ENCODE measurements at regions not wholly inside any gene's neighbourhood (a gene's known extent, or its start where the extent isn't known, plus 50 kb on each side); places are given as distances from the start of the nearest gene placed in this dataset.
A peak's percentile ranks its signal among the peaks of the same experiment; 100 is the strongest.

DNA sequence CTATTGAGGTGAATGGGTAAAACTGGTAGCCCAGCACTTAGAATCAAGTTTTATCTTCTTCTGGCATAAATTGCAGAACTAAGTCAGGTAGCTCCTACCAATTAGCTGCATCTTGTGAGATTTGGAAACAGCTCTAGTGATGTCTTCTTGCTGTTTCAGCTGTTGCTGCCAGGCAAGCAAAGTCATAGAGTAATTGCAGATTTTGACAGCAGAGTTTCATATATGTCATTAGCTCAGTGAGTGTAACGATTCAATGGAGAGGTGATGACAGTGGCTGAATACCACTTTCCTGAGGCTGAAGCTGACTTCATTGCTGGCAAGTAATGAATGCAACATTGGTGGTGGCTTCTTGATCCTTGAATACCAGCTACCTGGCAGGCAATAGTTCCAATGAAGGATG lies 1109.7 kb upstream of the CDH18 start:
- DNase-seq (ENCODE audit: low read depth in 2 of 2) = no peak
- no peak overlapping the region for H3K4me3 ChIP-seq (replicated peaks in 1 of 2; ENCODE audit: low read depth in 2 of 2, low read length in 2 of 2)
- TF ChIP-seq, protein P1, sequence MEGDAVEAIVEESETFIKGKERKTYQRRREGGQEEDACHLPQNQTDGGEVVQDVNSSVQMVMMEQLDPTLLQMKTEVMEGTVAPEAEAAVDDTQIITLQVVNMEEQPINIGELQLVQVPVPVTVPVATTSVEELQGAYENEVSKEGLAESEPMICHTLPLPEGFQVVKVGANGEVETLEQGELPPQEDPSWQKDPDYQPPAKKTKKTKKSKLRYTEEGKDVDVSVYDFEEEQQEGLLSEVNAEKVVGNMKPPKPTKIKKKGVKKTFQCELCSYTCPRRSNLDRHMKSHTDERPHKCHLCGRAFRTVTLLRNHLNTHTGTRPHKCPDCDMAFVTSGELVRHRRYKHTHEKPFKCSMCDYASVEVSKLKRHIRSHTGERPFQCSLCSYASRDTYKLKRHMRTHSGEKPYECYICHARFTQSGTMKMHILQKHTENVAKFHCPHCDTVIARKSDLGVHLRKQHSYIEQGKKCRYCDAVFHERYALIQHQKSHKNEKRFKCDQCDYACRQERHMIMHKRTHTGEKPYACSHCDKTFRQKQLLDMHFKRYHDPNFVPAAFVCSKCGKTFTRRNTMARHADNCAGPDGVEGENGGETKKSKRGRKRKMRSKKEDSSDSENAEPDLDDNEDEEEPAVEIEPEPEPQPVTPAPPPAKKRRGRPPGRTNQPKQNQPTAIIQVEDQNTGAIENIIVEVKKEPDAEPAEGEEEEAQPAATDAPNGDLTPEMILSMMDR (IDR thresholded peaks at IDR 0.05; ENCODE audit: low read depth, low read length) = no peak

DNA sequence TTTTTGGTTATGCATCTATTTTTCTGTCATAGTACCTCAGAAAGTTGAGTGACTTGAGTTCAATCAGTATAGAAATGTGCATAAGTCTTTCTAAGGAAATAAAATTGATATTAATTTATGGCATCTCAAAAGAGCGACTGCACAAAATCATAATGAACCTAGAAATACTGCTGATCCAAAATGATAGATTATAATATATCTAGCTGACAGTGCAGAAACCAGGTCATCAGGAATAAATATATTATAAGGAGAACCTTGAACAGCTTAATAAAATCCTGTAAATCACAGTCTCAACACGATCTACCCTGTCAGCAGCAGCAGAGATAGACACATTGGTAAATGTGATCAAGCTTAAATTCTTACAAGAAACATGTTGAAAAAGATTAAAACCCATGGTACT lies 1106.6 kb upstream of the CDH18 start:
- DNase-seq (ENCODE audit: low read depth in 2 of 2) = no peak
- H3K4me3 ChIP-seq (replicated peaks in 1 of 2; ENCODE audit: low read depth in 2 of 2, low read length in 2 of 2) = no peak overlapping the region
- TF ChIP-seq, protein P1 (IDR thresholded peaks at IDR 0.05; ENCODE audit: low read depth, low read length) = no peak

DNA sequence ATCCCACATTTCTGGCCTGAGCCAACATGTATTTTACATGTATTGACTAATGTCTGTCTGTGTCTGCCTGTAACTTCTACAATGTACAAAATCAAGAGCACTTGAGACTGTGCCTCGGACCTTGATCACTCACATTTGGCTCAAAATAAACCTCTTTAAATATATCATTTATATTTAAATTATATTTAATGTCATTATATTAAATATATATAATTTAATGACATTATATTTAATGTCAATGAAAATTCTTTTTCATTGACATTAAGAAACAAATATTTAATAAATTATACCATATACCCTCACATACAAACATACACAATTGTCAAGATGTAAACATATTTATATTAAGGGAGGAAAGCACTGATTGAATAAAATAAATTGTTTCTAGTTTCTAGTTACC lies 1099.8 kb upstream of the CDH18 start:
- TF ChIP-seq, protein P1 (IDR thresholded peaks at IDR 0.05; ENCODE audit: low read depth, low read length) = no peak
- H3K4me3 ChIP-seq (replicated peaks in 1 of 2; ENCODE audit: low read depth in 2 of 2, low read length in 2 of 2) = no peak overlapping the region
- no peak for DNase-seq (ENCODE audit: low read depth in 2 of 2)

DNA sequence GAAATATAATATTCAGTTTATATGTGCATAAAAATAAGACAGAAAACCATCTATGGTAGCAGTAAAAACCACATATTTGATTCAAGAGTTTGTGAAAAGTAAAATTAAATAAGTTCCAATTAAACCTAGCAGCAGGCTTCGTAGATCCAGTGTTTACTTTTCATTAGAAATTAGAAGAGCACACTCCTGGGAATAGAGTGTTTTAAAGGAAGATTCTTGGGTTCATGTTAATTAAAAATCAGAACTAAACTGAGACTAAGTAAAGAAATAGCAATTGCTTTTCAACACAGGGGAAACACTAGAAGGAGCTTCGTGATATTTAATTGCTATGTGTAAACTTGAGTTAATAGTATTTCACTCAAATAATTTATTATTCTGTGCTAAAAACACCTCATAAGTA lies 1097.8 kb upstream of the CDH18 start:
- no peak overlapping the region for H3K4me3 ChIP-seq (replicated peaks in 1 of 2; ENCODE audit: low read depth in 2 of 2, low read length in 2 of 2)
- TF ChIP-seq, protein P1 (IDR thresholded peaks at IDR 0.05; ENCODE audit: low read depth, low read length) = no peak
- no peak for DNase-seq (ENCODE audit: low read depth in 2 of 2)

DNA sequence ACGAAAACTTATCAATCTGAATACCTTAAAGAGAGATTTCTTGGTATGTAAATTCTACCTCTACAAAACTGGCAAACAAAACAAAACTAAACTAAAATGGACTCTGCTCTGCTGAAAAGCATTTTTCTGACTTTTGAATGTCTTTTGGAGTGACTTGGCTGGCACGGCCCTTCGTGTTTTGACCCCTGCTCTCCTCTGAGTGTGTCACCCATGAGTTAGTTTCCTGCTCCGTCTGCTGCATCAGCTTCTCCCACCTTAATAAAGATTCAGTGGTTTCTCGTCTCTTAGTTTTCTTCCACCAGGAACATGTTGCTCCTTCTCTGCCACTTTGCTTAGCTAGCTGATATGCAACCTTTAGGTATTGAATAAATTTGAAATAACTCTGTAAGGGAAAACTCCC lies 1084.0 kb upstream of the CDH18 start:
- H3K4me3 ChIP-seq (replicated peaks in 1 of 2; ENCODE audit: low read depth in 2 of 2, low read length in 2 of 2) = no peak overlapping the region
- TF ChIP-seq, protein P1 (IDR thresholded peaks at IDR 0.05; ENCODE audit: low read depth, low read length) = no peak
- peak; percentile 3 to 5 for DNase-seq (ENCODE audit: low read depth in 2 of 2)

DNA sequence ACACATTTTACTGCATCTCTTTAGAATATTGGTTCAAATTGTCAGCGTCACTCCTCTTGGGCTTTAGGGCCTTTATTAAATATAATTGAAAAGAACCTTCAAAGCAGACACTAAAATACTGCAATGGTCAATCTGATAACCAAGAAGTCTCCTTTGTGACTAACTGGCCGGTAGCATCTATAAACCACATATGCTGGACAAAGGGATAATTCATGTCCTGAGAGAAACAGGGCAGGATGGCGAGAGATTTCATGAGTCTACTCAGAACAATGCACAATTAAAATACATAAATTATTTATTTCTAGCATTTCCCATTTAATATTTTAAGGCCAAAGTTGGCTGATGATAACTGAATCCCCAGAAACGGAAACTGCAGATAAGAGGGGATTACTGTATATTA lies 1083.4 kb upstream of the CDH18 start:
- no peak overlapping the region for H3K4me3 ChIP-seq (replicated peaks in 1 of 2; ENCODE audit: low read depth in 2 of 2, low read length in 2 of 2)
- TF ChIP-seq, protein P1 (IDR thresholded peaks at IDR 0.05; ENCODE audit: low read depth, low read length) = no peak
- DNase-seq (ENCODE audit: low read depth in 2 of 2) = no peak

DNA sequence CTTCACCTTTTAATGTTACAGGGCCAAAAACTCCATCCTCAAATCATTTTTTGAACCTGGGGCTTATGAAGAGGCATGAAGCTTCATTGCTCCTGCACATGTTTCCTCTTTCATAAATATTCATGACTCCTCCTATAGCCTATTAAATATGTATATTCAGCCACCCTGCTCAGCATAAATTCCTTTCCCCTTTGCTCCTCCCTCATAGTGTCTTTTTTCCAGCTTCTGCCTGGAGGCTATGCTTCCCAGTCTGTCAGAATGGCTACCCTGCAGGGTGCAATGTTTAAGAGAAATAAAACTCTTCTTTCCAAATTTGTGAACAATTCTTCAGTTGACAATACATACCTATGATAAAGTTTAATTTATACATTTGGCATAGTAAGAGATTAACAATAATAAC lies 1082.9 kb upstream of the CDH18 start:
- no peak for DNase-seq (ENCODE audit: low read depth in 2 of 2)
- no peak overlapping the region for H3K4me3 ChIP-seq (replicated peaks in 1 of 2; ENCODE audit: low read depth in 2 of 2, low read length in 2 of 2)
- TF ChIP-seq, protein P1 (IDR thresholded peaks at IDR 0.05; ENCODE audit: low read depth, low read length) = no peak
